Hepatocyte (in vitro differentiated cells): ENCODE measurements at regions not wholly inside any gene's neighbourhood (a gene's known extent, or its start where the extent isn't known, plus 50 kb on each side); places are given as distances from the start of the nearest gene placed in this dataset.
A peak's percentile ranks its signal among the peaks of the same experiment; 100 is the strongest.

Source experiments
- DNase-seq: peaks from one replicate; pipeline ENCODE4 v3.0.0-alpha.2; 2016; ENCODE audit warnings: low spot score
- H2AFZ ChIP-seq: fragments of 200-600 bp; sonication (generic); 2 replicates; pipeline ENCODE4 v1.6.0; 2016; ENCODE audit warnings: antibody characterized with exemption, mild to moderate bottlenecking
- H3K27ac ChIP-seq: fragments of 200-600 bp; sonication (generic); 2 replicates; pipeline ENCODE4 v1.5.1; 2016; ENCODE audit warnings: mild to moderate bottlenecking
- H3K27me3 ChIP-seq: fragments of 200-600 bp; sonication (generic); 2 replicates; pipeline ENCODE4 v1.6.1; 2016
- H3K36me3 ChIP-seq: fragments of 200-600 bp; sonication (generic); replicated peaks from 2 replicates; pipeline ENCODE4 v1.5.1; 2016; ENCODE audit warnings: low read depth; ENCODE audit not compliant: insufficient read depth
- H3K4me1 ChIP-seq: fragments of 200-600 bp; sonication (generic); 2 replicates; pipeline ENCODE4 v1.5.1; 2016; ENCODE audit warnings: mild to moderate bottlenecking, moderate library complexity; ENCODE audit not compliant: insufficient read depth
- H3K4me2 ChIP-seq: fragments of 200-600 bp; sonication (generic); 2 replicates; pipeline ENCODE4 v1.6.0; 2016
- H3K4me3 ChIP-seq: fragments of 200-600 bp; sonication (generic); 2 replicates; pipeline ENCODE4 v1.5.1; 2016; ENCODE audit warnings: mild to moderate bottlenecking
- H3K79me2 ChIP-seq: fragments of 200-600 bp; sonication (generic); 2 replicates; pipeline ENCODE4 v1.6.0; 2017; ENCODE audit warnings: mild to moderate bottlenecking
- H3K9me2 ChIP-seq: fragments of 200-600 bp; sonication (generic); replicated peaks from 2 replicates; pipeline ENCODE4 v1.6.0; 2017; ENCODE audit warnings: mild to moderate bottlenecking; ENCODE audit not compliant: insufficient read depth
- H3K9me3 ChIP-seq: fragments of 200-600 bp; sonication (generic); 2 replicates; pipeline ENCODE4 v1.5.1; 2016; ENCODE audit warnings: low read depth, mild to moderate bottlenecking
- H4K20me1 ChIP-seq: fragments of 200-600 bp; sonication (generic); 2 replicates; pipeline ENCODE4 v1.6.0; 2016; ENCODE audit warnings: mild to moderate bottlenecking; ENCODE audit not compliant: insufficient read depth, poor library complexity, severe bottlenecking
- EZH2 ChIP-seq: fragments of 200-600 bp; sonication (generic); IDR thresholded peaks from 2 replicates; pipeline ENCODE4 v1.6.1; 2016; ENCODE audit warnings: antibody characterized with exemption, mild to moderate bottlenecking, borderline replicate concordance
- EZH2phosphoT487 ChIP-seq: fragments of 200-600 bp; sonication (generic); IDR thresholded peaks from one replicate; pipeline ENCODE4 v1.6.1; 2018; ENCODE audit warnings: antibody characterized with exemption, mild to moderate bottlenecking, low read depth, moderate library complexity; ENCODE audit not compliant: unreplicated experiment, severe bottlenecking
- WGBS: methylation state at CpG from one replicate; pipeline ENCODE4 v1.1.6; 2016; ENCODE audit warnings: low lambda C conversion rate; ENCODE audit errors: missing lambda C conversion rate; 5-methylcytosine and 5-hydroxymethylcytosine counted together
- TF ChIP-seq, protein P1 (sequence below): fragments of 200-600 bp; sonication (generic); IDR thresholded peaks from 2 replicates; pipeline ENCODE4 v1.5.1; 2016; ENCODE audit warnings: antibody characterized with exemption, mild to moderate bottlenecking; ENCODE audit not compliant: poor library complexity

DNA sequence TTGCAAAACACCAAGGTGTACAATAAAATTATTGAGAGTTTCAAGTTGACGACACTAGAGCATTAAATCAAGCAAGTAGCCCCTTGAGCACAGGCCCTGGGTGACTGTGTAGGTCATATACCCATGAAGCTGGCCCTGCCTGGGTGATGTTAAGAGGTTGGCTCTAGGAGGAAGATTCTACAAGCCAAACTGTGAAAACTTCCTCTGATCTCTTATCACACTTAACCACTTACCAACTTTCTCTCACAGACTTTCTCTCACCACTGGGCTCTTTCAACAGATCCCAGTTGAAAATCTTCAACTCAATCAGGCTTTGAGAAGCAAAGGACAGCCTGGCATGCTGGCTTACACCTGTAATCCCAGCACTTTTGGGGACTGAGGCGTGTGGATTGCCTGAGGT is 186.9 kb upstream of the BTG1 start:
- Histone ChIP-seq H3K4me2 (no peak overlapping the region), H3K36me3 (no peaks in the 10 kb centered on the region), H3K27ac (no peak overlapping the region), H3K4me3 (no peak overlapping the region), H3K79me2 (no peaks in the 10 kb centered on the region), H3K9me3 (no peaks in the 10 kb centered on the region), H3K9me2 (no peaks in the 10 kb centered on the region), H3K27me3 (no peaks in the 10 kb centered on the region), H4K20me1 (no peaks in the 10 kb centered on the region), H3K4me1 (no peaks in the 10 kb centered on the region), H2AFZ (no peak overlapping the region)
- no peak for TF ChIP-seq EZH2phosphoT487
- TF ChIP-seq EZH2: no peak
- TF ChIP-seq, protein P1, sequence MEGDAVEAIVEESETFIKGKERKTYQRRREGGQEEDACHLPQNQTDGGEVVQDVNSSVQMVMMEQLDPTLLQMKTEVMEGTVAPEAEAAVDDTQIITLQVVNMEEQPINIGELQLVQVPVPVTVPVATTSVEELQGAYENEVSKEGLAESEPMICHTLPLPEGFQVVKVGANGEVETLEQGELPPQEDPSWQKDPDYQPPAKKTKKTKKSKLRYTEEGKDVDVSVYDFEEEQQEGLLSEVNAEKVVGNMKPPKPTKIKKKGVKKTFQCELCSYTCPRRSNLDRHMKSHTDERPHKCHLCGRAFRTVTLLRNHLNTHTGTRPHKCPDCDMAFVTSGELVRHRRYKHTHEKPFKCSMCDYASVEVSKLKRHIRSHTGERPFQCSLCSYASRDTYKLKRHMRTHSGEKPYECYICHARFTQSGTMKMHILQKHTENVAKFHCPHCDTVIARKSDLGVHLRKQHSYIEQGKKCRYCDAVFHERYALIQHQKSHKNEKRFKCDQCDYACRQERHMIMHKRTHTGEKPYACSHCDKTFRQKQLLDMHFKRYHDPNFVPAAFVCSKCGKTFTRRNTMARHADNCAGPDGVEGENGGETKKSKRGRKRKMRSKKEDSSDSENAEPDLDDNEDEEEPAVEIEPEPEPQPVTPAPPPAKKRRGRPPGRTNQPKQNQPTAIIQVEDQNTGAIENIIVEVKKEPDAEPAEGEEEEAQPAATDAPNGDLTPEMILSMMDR: no peak
- 94% methylated on average over 2 of the region's 2 CpGs for WGBS
- DNase-seq: no peak

DNA sequence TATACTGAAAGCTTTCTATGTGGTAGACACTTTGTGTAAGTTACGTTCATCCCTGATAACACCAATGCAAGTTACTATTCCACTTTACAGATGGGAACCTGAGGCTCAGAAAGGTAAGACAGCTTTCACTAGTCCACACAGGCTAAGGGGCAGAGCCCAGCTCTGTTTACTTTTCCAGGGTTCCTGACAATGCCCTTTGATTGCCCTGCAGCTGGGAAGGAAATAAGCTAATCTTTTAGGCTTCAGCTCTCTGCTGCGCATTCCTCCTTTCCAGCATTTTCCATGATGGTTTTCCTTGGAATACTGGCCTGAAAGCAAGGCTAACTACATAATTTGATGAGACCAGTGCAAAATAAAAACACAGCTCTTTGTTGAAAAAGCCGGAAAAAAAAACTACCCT is 185.7 kb upstream of the BTG1 start:
- Histone ChIP-seq H3K36me3 (no peaks in the 10 kb centered on the region), H3K79me2 (no peaks in the 10 kb centered on the region), H3K27me3 (no peaks in the 10 kb centered on the region), H3K27ac (no peak overlapping the region), H3K4me2 (no peak overlapping the region), H3K9me2 (no peaks in the 10 kb centered on the region), H3K9me3 (no peaks in the 10 kb centered on the region), H3K4me1 (no peaks in the 10 kb centered on the region), H4K20me1 (no peaks in the 10 kb centered on the region), H2AFZ (no peak overlapping the region), H3K4me3 (no peak overlapping the region)
- DNase-seq: peak; percentile 8
- TF ChIP-seq EZH2phosphoT487 (no peak), EZH2 (no peak)
- TF ChIP-seq, protein P1: no peak
- 93% methylated on average over 3 of the region's 3 CpGs for WGBS

- H3K4me2 ChIP-seq: no peak overlapping the region
- DNase-seq: no peak
- no peaks in the 10 kb centered on the region for H3K79me2 ChIP-seq
- no peaks in the 10 kb centered on the region for H3K27me3 ChIP-seq
- TF ChIP-seq, protein P1: no peak
- no peak for TF ChIP-seq EZH2phosphoT487
- no peaks in the 10 kb centered on the region for H3K4me1 ChIP-seq
- 92% methylated on average over 3 of the region's 3 CpGs for WGBS
- no peaks in the 10 kb centered on the region for H3K9me3 ChIP-seq
- no peak overlapping the region for H3K4me3 ChIP-seq
- H3K9me2 ChIP-seq: no peaks in the 10 kb centered on the region
- no peaks in the 10 kb centered on the region for H4K20me1 ChIP-seq
- H2AFZ ChIP-seq: no peak overlapping the region
- H3K36me3 ChIP-seq: no peaks in the 10 kb centered on the region
- no peak overlapping the region for H3K27ac ChIP-seq
Measured at GRCh38 chr12:92330654-92331053, 185.0 kb upstream of the BTG1 start.

DNA sequence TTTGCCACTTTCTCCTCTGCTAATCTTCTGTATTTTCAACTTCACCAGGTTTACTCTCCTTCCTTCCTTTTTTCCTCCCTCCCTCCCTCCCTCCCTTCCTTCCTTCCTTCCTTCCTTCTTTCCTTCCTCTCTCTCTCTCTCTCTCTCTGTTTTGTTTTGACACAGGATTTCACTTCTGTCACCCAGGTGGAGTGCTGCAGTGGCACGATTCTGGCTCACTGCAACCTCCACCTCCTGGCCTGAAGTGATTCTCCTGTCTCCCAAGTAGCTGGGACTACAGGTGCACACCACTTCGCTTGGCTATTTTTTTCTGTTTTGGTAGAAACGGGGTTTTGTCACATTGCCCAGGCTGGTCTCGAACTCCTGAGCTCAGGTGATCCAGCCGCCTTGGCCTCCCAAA is 181.2 kb upstream of the BTG1 start:
- H3K9me3 ChIP-seq: no peaks in the 10 kb centered on the region
- H3K9me2 ChIP-seq: no peaks in the 10 kb centered on the region
- H3K4me3 ChIP-seq: no peak overlapping the region
- no peaks in the 10 kb centered on the region for H3K79me2 ChIP-seq
- H3K4me1 ChIP-seq: no peaks in the 10 kb centered on the region
- 96% methylated on average over 5 of the region's 5 CpGs for WGBS
- H4K20me1 ChIP-seq: no peaks in the 10 kb centered on the region
- no peak overlapping the region for H3K27ac ChIP-seq
- no peaks in the 10 kb centered on the region for H3K27me3 ChIP-seq
- TF ChIP-seq, protein P1: no peak
- TF ChIP-seq EZH2phosphoT487: no peak
- TF ChIP-seq EZH2: no peak
- no peak for DNase-seq
- H2AFZ ChIP-seq: no peak overlapping the region
- H3K36me3 ChIP-seq: no peaks in the 10 kb centered on the region
- H3K4me2 ChIP-seq: no peak overlapping the region
